Putamen (tissue), 1 donor: ENCODE measurements at regions not wholly inside any gene's neighbourhood (a gene's known extent, or its start where the extent isn't known, plus 50 kb on each side); places are given as distances from the start of the nearest gene placed in this dataset.

ENCODE experiments used
- DNase-seq: peaks from one replicate; pipeline ENCODE4 v3.0.0-alpha.2; 2016; ENCODE audit warnings: low spot score

DNA sequence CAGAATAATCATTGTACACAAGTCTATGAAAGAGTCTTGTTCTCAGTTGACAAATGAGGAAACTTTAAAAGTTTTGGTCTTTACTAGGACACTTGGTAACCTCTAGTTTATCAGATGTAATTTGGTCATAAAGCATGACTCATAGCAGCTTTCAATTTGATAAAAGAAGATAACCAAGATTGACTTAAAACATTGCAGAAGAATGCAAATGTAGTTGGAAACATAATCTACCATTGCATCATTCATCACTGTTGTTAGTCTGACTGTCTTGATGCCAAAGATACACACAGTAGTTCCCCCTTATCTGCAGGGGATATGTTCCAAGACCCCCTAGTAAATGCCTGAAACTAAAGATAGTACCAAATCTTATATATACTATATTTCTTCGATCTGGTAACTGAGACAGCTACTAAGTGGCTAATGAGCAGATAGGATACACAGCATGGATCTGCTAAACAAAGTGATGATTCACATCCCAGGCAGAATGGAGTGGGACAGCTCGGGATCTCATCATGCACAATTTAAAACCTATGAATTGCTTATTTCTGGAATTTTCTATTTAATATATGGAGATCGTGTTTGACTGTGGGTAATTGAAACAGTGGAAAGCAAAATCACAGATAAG lies 131.4 kb upstream of the CCDC68 start:
- no peak for DNase-seq

- no peak for DNase-seq
These were observed 130.3 kb upstream of the CCDC68 start for GRCh38 chr18:55089610-55090009.

DNA sequence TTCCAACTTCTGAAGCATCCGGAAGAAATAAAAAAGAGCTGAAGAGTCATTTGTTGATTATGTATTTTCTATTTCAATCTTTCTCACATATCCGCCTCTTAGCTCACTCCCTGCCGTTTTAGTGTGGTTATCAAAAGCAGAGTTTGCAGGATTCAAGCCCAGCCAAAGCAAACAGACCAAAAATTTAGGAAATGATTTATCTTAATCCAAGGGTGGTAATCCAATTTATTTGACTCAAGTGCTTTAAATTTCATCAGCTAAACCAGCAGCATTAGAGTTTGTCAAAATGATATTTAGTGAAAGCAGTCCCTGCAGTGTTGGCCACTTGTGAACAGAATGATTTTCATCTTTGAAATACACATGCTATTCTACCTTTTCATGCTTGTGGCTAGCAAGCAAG lies 129.3 kb upstream of the CCDC68 start:
- DNase-seq = no peak

- no peak for DNase-seq
These were observed 128.7 kb upstream of the CCDC68 start for GRCh38 chr18:55088000-55088401.

- no peak for DNase-seq
These were observed 127.6 kb upstream of the CCDC68 start for GRCh38 chr18:55086906-55087305.

- DNase-seq = no peak
These were observed 126.5 kb upstream of the CCDC68 start for GRCh38 chr18:55085557-55086285.

GRCh38 chr18:55084550-55084949 lies 125.3 kb upstream of the CCDC68 start:
- DNase-seq = no peak

GRCh38 chr18:55083461-55083860 lies 124.2 kb upstream of the CCDC68 start:
- no peak for DNase-seq

GRCh38 chr18:55079481-55080355 lies 120.5 kb upstream of the CCDC68 start:
- no peak for DNase-seq

- DNase-seq = no peak
These were observed 119.8 kb upstream of the CCDC68 start for GRCh38 chr18:55079067-55079466.

DNA sequence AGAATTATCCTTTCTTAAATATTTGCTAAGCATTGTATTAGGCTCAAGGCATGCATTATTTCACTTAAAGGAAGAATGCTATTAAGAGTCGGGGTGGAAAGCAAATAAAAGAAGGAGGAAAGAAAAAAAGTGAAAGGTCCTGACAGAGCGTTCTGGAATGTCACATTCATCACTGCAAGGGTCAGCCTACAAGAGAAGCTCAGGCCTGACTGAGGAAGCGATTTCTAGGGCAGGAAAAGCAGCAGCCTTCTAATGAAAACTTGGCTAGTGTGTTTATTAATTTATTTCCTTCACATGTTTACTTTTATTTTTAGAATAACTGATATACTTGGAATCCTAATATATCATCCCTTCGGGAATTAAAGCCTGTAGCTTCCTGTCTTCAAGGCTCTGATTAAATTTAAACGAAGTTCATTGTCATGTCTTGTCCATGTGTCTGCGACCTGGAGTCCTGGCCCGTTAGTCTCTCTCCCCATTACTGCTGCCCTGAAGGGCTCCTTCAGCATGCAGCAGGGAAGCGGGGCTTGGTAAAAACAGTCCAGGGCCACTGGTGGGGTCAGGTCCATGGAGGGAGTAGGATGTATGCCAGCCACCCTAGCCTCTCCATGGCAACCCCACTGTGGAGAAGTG lies 119.2 kb upstream of the CCDC68 start:
- no peak for DNase-seq

DNA sequence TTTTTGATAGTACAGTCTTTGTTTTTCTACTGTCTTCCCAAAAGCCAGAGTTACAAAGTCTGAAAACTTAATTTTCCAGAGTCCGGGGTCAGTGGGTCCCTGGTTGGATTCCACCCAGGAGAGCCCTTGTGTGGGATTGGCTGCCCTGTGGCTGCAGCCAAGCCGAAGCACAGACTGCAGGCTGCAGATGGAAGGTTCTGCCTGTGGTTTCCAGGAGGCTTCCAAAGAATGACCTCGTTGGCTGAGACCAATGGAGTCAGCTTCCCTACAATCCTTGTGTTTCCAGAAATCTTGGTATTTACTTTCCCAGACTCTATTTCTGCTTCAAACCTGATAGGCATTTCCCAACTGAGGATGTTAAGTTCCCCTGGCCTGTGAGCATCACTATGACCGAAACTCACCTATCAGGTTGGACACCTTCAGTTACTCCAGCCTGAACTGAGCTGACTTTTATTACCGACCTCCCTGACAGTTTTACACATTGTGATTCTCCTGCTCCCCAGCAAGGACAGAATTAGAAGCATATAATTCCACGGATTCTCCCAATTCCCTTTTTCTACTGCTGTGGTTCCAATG lies 117.5 kb upstream of the CCDC68 start:
- DNase-seq = no peak

DNA sequence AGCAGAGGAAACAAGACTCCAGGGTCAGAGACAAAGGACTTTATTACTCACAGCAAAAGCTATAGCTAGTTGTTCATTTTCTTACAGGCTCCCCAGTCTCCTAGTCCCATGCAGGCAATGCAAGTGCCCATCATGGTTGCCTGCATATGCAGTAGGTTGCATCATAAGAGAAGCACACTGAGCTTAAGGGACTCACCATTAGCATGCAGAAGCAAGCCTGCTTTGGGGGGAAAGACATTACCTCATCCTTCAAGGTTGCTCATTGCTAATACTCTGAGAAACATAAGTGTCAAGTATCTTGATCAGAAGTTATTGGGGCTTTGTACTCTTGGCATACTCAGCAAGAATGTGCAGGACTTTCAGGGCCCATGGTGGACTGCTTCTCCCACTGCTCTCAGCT lies 114.6 kb upstream of the CCDC68 start:
- DNase-seq = no peak

GRCh38 chr18:55073116-55073515 lies 113.9 kb upstream of the CCDC68 start:
- DNase-seq = no peak

DNA sequence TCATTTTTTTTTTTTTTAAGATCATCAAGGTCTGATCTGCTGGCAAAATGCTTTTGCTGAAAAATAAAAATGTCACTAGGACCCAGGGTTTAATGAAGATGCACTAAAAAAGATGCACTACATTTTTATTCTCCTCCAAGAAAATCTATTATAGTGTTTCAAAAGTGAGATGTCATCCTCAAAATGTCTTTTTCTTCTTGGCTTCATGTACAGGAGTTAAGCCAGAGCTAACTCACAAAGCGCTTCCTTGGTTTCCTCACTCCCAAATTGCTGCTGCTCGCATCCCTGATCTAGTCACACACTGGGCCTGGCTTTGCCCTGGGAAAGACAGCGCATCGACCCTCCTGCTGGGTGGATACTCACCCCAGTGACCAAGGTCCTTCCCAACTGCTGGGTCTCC lies 113.4 kb upstream of the CCDC68 start:
- no peak for DNase-seq

DNA sequence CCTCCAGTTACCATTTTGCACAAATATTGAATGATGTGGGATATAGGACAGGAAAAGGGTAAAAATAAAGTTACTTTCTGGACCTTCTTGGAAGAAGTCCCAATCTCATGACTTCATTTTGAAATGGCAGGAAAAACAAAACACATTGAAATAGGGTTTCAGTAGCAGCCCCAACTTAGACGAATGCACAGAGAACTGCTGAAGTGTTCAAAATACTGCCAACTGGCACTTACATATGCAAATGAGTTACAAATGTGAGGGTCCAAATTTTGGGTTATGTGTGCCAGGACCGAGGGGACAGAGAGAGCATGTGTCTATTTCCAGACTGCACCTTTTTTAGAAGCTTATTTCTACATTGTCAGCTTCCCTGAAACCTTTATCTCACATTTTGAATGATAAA lies 112.9 kb upstream of the CCDC68 start:
- no peak for DNase-seq

DNA sequence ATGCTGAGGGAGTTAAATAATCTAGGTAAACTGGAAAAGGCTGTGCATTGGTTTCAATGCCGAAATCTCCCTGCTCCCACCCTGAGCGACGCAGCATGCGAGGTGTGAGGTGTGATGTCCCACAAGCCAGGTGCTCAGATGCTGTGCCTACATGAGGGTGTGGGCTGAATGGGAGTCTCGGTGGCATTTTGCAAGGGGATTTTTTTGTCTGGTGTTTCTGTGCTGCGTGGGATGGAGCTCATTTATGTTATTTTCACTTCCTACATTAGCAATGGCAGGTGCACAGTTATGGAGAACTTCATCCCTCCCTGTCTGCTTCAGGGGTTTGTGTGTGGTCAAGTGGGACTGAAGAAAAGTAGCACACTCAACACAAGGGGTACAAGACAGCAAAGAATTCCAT lies 110.2 kb upstream of the CCDC68 start:
- DNase-seq = no peak

DNA sequence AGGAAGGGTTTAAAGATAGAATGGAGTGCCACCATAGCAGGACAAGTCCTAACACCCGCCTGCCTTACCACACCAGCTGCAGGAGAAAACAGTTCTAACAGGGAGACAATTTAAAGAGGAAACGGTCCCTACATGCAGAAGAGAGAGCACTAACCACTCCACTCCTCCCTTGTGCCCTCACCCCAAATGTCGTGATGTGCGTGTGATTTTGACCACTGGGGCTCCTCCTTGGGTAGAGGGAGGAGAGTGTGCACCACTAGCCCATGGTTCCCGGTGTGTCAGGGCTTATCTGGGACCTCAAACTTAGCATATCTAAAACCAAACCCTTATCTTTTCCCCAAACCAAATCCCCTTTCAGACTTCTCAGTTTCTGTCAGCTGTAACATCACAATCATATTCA lies 105.5 kb upstream of the CCDC68 start:
- no peak for DNase-seq

GRCh38 chr18:55064073-55064472 lies 104.8 kb upstream of the CCDC68 start:
- DNase-seq = no peak

DNA sequence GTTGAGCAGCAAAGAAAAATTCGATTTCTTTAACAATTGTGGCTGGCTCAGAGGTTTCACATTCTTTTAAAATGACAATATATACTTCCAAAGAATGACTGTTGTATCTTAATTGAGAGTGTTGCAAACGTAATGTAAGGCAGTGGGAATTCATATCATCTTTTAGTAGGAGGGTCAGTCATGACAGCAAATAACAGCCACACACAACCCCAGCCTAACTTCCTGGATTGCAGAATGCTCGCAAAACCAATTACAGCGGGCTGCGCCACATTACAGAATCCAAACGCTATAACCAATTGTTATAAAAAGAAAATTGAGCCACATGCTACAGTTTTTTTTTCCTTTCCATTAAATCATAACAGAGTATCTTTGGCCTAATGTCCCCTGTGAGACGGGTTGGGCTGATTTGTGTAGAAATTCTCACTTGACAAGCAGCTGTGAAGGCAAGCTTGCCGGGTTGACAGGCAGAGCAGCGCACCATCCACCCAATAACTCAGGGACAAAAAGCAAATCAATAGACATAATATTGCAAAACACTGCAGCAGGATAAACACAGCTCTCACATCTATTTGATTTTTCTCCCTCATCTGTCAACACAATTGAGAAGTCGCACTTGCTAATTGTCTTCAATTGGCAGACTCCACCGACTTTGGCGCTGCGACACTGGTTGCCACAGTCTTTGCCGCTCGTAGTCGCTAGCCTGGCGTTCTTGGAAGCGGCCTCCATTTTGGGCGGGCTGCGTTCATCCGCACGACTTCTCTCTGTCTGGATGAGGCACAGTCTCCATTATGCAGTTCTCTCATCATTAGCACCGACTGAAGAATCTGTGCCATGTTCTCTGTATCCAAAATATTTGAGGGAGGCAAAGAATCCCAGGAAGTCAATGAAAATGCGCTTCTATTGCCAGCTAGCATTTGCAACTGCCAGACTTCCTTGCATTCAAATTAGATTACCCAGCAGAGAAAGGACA lies 95.0 kb upstream of the CCDC68 start:
- DNase-seq = peak; percentile 33

GRCh38 chr18:55048892-55049291 lies 89.6 kb upstream of the CCDC68 start:
- no peak for DNase-seq
